Colonic mucosa (tissue), 4 donors: ENCODE measurements at regions not wholly inside any gene's neighbourhood (a gene's known extent, or its start where the extent isn't known, plus 50 kb on each side); places are given as distances from the start of the nearest gene placed in this dataset.

Source experiments
- DNase-seq: peaks from one replicate; pipeline ENCODE4 v3.0.0-alpha.2; 2020
- H3K27ac ChIP-seq: fragments of 200-600 bp; one replicate; pipeline ENCODE4 v1.8.0; 2021
- H3K27me3 ChIP-seq: fragments of 200-600 bp; one replicate; pipeline ENCODE4 v1.8.0; 2021
- H3K36me3 ChIP-seq: fragments of 200-600 bp; one replicate; pipeline ENCODE4 v1.8.0; 2021
- H3K4me1 ChIP-seq: fragments of 200-600 bp; one replicate; pipeline ENCODE4 v1.8.0; 2021; ENCODE audit warnings: mild to moderate bottlenecking
- H3K4me3 ChIP-seq: fragments of 200-600 bp; one replicate; pipeline ENCODE4 v1.8.0; 2021
- H3K9ac ChIP-seq, 2 donors: one replicate each; pipeline ENCODE4 v1.7.0; 2013; ENCODE audit warnings: control low read depth in 2 of 2, low read depth in 2 of 2, low read length in 2 of 2
- H3K9me3 ChIP-seq: fragments of 200-600 bp; one replicate; pipeline ENCODE4 v1.8.0; 2021
- CTCF ChIP-seq: fragments of 200-600 bp; IDR thresholded peaks from one replicate; pipeline ENCODE4 v1.8.0; 2022; ENCODE audit warnings: antibody characterized with exemption, mild to moderate bottlenecking
- intact Hi-C: fragments of 100-400 bp; cut with DNase I; formaldehyde crosslinking; loops from one replicate; pipeline ENCODE4 v1.14.1; 2022
- donor health status: healthy.
- donor health status: DM: no; HTN: no; CAD: no.
- donor health status: DM: no; HTN: no; CAD: no.

- Histone ChIP-seq H3K4me1 (no peaks in the 10 kb centered on the region), H3K9ac (no peak overlapping the region), H3K4me3 (no peak overlapping the region), H3K9me3 (no peaks in the 10 kb centered on the region), H3K27ac (no peak overlapping the region), H3K27me3 (no peaks in the 10 kb centered on the region), H3K36me3 (no peaks in the 10 kb centered on the region)
- no peak for TF ChIP-seq CTCF
- intact Hi-C loops = no loop called here
- no peak for DNase-seq
These were observed 274.9 kb downstream of the GASK1B start for GRCh38 chr4:157897855-157898370.

GRCh38 chr4:157896726-157897125 lies 276.1 kb downstream of the GASK1B start:
- Histone ChIP-seq H3K4me3 (no peak overlapping the region), H3K27ac (no peak overlapping the region), H3K9me3 (no peaks in the 10 kb centered on the region), H3K4me1 (no peaks in the 10 kb centered on the region), H3K36me3 (no peaks in the 10 kb centered on the region), H3K9ac (no peak overlapping the region), H3K27me3 (no peaks in the 10 kb centered on the region)
- no peak for DNase-seq
- TF ChIP-seq CTCF = no peak
- intact Hi-C loops = no loop called here

- no peak overlapping the region for H3K4me3 ChIP-seq
- intact Hi-C loops = no loop called here
- no peak overlapping the region for H3K9ac ChIP-seq
- no peaks in the 10 kb centered on the region for H3K36me3 ChIP-seq
- no peak for DNase-seq
- H3K27me3 ChIP-seq = no peaks in the 10 kb centered on the region
- TF ChIP-seq CTCF = no peak
- no peaks in the 10 kb centered on the region for H3K9me3 ChIP-seq
- H3K27ac ChIP-seq = no peak overlapping the region
- no peaks in the 10 kb centered on the region for H3K4me1 ChIP-seq
These were observed 277.6 kb downstream of the GASK1B start for GRCh38 chr4:157895205-157895604.

GRCh38 chr4:157889788-157890187 lies 283.0 kb downstream of the GASK1B start:
- H3K36me3 ChIP-seq = no peaks in the 10 kb centered on the region
- intact Hi-C loops = no loop called here
- no peaks in the 10 kb centered on the region for H3K4me1 ChIP-seq
- H3K4me3 ChIP-seq = no peak overlapping the region
- H3K9me3 ChIP-seq = no peaks in the 10 kb centered on the region
- H3K9ac ChIP-seq = no peak overlapping the region
- no peaks in the 10 kb centered on the region for H3K27me3 ChIP-seq
- no peak for TF ChIP-seq CTCF
- H3K27ac ChIP-seq = no peak overlapping the region
- no peak for DNase-seq

- intact Hi-C loops = no loop called here
- no peaks in the 10 kb centered on the region for H3K4me1 ChIP-seq
- no peak overlapping the region for H3K4me3 ChIP-seq
- DNase-seq = no peak
- no peak overlapping the region for H3K27ac ChIP-seq
- no peak for TF ChIP-seq CTCF
- H3K36me3 ChIP-seq = no peaks in the 10 kb centered on the region
- no peaks in the 10 kb centered on the region for H3K9me3 ChIP-seq
- no peaks in the 10 kb centered on the region for H3K27me3 ChIP-seq
- no peak overlapping the region for H3K9ac ChIP-seq
These were observed 284.5 kb downstream of the GASK1B start for GRCh38 chr4:157888281-157888680.

GRCh38 chr4:157887316-157887715 lies 285.5 kb downstream of the GASK1B start:
- intact Hi-C loops = no loop called here
- H3K4me3 ChIP-seq = no peak overlapping the region
- H3K27me3 ChIP-seq = no peaks in the 10 kb centered on the region
- H3K9ac ChIP-seq = no peak overlapping the region
- H3K4me1 ChIP-seq = no peaks in the 10 kb centered on the region
- no peak for DNase-seq
- no peak for TF ChIP-seq CTCF
- no peaks in the 10 kb centered on the region for H3K9me3 ChIP-seq
- no peak overlapping the region for H3K27ac ChIP-seq
- H3K36me3 ChIP-seq = no peaks in the 10 kb centered on the region
